ENCODE measurements at regions not wholly inside any gene's neighbourhood (a gene's known extent, or its start where the extent isn't known, plus 50 kb on each side); places are given as distances from the start of the nearest gene placed in this dataset.

DNA sequence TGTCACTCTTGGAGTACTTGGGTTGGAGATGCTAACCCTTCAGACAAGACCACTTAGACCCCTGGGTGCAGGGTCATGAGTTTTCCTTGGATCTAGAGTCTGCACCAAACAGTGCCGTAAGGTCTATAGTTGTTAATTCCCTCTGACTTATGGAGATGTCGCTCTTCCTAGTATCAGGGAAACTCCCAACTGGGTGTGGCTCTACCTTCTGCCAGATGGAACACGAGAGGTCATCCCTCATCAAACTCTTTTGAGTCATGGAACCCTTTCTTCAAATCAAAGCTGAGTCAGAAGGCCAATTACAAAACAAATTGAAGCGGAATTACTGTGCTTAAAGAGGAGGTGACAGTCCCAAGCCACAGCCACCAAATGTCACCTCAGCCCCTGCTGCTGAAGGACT lies 514.9 kb upstream of the PROK2 start:
- DNase-seq (ENCODE audit: low read depth): no peak

DNA sequence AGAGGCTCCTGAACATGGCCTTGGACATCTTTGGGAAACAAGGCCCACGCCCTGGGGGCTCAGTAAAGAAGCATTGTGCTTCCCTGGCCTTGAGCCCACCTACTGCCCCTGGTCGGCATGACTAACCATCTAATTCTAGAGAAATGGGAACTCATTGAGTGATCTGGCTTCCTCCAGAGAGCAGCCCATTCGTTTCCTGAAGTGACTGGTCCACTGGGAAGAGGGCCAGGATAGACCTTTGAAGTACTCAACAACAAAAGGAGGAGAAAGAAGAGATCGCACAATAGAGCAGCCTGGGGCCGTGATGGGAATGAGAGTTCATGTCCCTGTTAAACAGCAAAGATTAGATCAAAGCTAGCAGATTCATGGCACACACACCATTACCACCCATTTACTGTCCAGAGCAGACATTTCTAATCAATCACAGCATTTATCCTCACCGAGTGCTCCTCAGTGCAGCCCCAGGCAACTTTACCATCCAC lies 514.4 kb upstream of the PROK2 start:
- no peak for DNase-seq (ENCODE audit: low read depth)

DNA sequence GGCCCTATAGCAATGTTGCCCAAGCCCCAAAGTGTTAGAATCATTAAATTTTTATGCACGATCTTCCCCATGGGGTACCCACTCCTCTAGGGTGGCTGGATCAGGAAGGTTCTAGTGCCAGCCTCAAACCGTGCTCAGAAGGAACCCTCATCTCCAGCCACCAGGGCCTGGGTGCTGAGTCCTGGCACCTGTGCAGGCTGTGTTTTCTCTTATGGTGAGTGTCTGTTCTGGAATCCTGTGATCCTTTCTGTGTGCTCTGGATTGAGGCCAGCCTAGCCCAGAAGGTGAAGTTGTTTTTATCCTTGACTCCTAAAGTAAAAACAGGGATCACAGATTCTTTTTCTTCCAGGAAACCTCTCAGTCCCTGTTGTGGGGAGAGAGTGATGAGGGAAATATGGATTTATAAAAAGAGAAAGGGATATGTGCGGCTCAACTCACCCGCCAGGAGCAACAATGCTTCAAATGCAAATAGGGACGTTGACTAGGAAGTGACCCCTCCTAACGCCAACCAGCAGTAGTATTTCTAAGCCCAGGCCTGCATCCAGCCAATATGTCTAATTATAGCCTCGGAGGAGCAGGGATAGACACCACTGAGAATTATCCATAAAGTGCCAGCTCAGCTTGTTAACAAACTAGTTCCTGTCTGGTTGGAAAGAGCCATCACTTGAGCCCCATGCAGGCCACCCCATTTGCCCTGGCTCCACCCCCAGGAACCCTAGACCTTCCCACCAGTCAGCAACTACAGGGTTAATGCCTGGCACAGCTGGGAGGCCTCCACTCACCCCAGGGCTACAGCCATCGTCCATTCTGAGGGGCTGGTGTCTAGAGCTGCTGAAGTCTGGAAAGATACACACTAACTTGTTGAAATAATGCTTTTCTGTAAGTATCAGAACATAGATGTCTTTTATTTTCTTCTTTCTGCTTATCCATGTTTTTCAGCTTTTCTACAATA lies 513.5 kb upstream of the PROK2 start:
- no peak for DNase-seq (ENCODE audit: low read depth)

DNA sequence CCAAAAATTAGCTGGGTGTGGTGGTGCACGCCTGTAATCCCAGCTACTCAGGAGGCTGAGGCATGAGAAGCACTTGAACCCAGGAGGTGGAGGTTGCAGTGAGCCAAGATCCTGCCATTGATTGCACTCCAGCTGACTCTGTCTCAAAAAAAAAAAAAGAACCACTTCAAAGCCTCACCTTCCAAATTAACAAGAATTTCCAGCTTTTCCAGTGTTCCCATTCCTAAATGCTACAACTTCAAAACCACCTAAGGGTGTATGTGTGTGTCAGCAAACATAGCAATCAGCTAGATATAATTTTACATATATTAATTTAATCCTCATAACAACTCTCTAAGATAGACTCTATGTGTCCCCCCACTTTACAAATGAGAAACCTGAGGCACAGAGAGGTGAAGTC lies 512.5 kb upstream of the PROK2 start:
- DNase-seq (ENCODE audit: low read depth): no peak

DNA sequence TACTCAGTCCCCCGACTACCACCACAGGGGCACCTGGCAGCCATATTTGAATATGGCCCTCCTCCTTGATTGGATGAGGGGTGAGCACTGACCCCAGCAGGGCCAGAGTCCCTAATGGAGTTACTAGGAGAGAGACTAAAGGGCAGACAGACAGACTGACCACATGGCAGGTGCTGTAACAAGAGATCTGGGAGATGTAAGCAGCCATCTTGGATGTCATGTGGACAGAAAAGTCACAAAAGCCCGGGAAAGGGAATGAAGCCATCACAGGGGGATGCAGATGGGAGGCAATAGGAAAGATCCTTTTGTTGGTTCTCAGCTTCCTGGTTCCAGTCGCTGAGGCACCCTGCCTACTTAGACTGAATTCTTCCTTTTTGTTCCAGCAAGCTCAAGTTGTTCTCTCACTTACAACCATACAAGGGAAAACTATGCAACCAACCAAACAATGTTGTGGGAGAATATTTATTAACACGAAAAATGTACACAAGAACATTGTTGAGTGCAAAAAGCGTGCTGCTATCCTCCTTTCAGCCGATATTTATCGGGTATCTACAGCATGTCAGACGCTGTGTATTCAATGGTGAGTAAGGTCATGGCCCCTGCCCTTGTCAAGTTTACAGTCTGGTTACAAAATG lies 511.6 kb upstream of the PROK2 start:
- no peak for DNase-seq (ENCODE audit: low read depth)

DNA sequence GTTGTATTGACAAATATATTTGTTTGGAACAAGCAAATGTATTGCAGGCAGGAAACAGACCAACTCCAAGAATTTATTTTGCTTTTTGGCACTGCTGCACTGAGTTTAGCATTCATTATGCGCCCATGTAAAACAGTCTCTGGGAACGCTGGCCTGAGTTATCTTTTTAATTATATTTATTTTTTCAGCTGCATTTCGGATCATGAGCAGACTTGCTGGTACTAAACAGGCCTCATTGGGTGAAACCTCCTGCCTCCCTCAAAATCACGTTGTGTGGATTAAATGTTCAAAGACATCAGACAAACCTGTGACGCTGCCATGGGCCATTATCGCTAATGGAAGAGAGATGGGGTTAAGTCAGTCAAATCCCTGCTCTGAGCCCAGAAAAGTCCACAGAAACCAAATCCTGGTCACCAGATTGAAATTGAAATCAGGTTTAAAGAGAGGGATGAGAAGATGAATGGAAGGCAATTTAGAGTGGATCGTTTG lies 511.1 kb upstream of the PROK2 start:
- DNase-seq (ENCODE audit: low read depth): no peak

DNA sequence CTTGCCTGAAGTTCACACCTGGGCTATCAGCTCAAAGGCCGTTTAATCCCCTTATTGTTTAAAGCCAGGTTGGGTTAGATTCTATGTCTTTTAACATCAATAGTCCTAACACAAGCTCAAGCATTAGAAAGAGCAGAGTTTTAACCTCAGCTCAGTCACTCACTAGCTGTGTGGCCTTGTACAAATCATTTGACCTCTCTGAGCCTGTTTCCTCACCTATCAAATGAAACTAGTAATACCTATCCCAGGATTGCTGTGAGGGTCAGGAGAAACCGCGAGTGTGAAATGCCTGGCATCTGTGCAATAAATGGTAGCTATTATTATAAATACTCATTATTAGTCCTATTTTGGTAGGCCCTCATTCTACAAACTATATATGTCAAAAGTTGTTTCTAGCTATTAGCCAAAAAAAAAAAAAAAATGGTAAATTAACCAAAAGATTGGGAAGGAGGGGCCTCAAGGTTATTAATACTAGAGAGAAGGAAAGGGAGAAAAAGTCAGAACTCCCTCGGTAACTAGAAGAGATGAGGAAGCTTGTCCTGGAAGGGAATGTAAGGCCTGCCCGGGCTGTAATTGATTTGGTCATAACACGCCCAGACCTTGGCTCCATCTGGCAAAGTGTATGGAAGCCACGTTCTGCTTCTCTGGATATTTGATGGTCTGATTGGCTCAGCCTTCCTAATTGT lies 510.5 kb upstream of the PROK2 start:
- DNase-seq (ENCODE audit: low read depth): no peak

DNA sequence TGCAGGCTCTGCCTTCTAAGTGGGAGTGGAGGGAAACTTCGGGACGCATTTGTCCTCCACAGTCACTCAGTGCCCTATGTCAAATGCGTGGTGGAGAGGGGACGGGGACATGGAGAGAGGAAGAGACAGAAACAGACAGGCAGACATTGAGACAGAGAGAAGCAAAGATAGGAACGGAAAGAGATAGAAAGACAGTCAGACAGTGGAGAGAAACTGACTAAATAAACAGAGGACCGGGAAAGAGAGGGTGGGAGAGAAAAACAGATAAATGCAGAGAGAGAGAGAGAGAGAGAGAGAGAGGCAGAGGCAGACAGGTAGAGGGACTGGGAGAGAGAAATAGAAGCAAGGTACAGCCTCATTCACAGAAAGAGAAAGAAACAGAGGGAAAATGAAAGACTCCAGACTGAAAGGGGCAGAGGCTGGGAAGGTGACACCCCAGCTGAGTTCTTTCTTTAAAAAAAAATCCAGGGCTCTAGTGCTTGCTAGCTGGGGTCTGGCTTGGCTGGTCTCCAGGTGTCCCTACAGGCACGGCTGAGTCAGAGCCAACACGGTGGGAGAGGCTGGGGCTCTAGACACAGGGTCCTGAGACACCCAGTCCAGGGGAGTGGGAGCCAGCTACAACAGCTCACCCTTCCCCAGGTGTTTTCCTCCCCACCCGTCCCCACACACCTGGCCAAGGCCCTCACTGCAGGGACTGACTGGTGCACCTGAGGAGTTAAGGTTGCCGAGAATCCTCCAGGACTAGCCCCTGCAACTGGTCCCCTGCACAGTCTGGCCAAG lies 506.1 kb upstream of the PROK2 start:
- no peak for DNase-seq (ENCODE audit: low read depth)

DNA sequence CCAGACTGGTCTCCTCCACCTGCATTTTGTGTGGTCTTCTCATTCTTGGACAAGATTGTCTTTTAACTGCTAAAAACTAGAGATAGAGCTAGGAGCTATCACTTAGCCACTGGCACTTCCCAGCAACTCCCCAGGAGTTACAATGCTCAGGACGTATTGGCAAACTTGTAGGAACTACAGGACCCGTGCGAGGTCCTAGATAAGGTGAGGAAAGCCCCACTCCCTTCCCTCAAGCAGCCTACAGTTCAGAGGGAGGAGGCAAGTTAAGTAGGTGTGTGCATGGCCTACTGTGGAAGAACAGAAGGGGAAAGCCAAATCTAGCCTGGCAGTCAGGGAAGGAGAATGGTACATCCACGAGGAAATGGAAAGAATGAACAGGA lies 504.7 kb upstream of the PROK2 start:
- no peak for DNase-seq (ENCODE audit: low read depth)

DNA sequence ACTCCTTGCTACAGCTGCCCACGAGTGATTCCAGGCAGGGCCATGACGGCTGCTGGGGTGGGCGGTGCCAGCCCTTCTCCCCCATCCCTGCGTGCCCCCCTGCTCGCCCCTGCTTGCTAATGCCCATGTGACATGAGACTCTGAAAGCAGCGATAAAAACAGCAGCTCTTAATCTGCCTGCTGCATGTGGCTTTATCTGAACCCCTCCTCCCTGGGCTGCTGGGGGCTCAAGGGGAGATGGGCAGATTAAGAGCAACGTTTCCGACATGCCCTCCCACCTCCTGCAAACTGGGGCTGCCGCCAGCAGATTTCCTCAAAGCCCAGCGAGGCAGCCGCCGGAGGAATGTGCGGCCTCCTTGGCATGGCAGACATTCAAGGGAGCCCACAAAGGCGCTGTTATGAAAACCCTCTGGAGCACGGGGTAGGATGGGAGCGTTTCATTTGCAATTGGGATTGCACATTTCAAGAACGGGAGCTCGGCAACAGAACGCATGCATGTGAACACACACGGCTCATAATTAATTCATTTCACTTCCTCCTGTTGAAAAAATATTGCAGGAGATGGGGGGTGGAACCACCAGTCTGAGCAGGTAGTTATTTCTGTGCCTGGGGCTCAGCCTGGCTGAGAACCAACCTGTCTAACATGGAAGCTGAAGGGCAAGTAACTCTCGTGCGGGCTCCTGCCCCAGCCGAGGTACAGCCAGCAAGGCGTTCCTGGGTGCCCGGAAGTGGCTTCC lies 504.2 kb upstream of the PROK2 start:
- DNase-seq (ENCODE audit: low read depth): no peak

DNA sequence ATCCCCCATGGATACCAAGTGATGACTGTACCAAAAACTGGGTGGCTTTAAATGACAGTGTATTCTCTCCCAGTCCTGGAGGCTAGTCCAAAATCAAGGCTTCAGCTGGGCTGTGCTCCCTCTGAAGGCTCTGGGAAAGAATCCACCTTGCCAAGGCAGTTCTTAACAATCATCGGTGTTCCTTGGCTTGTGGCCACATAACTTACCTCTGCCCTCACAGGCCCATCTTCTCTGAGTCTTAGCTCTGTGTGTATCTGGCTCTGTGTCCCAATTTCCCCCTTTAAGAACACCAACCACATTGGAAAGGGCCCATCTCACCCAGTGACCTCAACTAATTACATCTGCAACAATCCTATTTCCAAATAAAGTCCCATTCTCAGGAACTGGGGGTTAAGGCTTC lies 503.0 kb upstream of the PROK2 start:
- no peak for DNase-seq (ENCODE audit: low read depth)

DNA sequence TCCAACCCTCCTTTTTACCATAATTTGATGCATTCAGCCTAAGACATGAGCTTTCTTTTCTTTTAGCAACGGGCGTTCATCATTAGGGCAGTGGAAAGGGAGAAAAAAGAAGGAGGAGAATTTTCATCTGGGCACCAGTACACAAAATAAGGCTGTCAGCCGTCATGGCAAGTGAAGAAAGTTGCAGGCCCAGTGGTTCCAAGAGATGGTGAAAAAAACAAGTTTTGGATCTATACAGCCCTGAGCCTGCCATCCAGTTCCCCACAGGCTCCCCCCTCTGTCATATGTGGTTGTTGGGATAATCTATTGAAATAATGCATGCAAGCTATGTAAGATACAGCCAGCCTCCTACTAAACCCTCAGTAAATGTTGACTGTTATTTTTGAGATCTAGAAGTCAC lies 500.6 kb upstream of the PROK2 start:
- no peak for DNase-seq (ENCODE audit: low read depth)

DNA sequence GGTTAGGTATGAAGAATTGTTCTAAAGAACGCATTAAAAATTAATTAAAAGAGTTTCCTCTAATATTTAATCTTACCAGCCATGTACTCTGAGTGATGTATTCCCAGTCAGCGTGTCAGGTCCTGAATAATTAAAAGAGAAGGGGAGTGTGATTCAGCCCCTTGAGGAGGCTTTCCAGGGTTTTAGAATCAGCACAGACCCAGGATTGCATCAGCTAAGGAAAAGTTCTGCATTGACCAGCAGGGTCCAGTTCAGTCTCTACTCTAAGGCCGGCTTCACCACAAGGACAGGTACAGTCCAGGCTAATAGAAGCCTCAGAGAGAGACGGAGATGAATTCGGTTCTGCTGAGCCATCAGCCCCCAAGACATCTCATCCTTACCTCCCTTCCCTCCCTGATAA lies 499.5 kb upstream of the PROK2 start:
- DNase-seq (ENCODE audit: low read depth): no peak

DNA sequence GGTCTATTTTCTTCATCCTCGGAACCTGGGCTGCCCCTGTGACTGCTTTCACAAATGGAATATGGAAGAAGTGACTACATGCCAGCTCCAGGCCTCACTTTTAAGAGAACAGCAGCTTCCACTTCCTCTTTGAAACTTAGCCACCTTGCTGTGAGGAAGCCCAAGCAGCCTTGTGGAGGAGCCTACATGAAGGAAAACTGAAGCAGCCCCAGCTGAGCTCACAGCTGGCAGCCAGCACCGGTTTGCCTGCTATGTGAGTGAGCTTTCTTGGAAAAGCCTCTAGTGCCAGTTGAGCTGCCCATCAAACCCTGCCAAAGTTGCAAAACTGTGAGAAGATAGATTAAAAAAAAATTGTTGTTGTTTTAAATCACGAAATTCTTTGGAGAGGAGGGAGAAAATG lies 498.0 kb upstream of the PROK2 start:
- DNase-seq (ENCODE audit: low read depth): no peak

DNA sequence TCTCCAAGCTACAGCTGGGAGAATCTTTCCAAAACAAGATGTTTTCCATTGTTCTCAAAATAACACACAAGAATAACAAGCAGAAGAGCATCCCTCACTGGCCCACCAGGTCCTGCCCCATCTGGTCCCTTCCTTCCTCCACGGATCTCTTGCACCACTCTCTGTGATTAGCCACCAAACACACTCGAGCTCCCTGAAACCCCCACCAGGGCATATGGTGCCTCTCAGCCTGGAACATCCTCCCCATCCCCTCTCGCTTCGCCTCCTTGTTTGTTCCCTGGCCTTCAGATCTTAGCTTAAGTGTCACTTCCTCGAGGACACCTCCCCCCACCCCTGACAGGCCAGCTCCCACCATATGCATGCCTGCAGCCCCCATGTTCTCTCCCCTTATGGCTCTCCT lies 496.6 kb upstream of the PROK2 start:
- DNase-seq (ENCODE audit: low read depth): no peak

DNA sequence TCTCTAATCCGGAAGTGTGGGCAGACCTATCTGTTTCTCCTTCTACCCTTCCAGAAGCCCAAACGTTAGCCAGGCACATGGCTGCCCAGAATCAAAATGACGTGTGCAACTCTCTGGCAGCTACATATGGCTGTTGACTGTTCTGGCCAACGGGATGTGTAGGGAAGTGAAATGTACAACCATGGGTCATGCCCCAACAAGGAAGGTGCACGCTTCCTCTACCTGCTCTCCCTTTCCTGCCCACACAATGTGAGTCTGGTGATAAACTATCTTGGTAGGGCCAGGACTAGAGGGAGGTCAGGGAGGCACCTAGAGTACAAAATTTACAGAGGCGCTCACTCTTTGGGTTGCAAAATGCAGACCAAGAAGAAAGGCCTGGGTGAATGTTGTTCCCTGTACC lies 495.9 kb upstream of the PROK2 start:
- DNase-seq (ENCODE audit: low read depth): no peak

DNA sequence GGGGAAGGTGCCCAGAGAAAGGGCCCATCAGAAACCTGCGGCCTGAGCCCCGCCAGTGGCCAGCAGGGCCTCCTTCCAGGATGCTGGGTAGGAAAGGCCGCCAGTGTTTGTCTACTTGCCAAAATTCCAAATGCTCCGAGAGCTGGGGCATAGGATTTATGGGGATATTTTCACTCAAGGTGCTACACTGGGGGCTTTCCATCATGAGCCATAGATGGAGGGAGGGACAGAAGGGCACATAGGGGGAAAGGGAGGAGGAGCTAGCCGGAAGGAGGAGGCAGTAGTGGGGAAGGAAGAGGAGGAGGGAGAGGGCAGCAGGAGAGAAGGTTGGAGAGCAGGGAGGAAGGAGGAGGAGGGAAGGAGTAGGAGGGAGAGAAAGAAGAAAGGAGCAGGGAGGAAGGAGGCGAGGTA lies 494.7 kb upstream of the PROK2 start:
- DNase-seq (ENCODE audit: low read depth): no peak

DNA sequence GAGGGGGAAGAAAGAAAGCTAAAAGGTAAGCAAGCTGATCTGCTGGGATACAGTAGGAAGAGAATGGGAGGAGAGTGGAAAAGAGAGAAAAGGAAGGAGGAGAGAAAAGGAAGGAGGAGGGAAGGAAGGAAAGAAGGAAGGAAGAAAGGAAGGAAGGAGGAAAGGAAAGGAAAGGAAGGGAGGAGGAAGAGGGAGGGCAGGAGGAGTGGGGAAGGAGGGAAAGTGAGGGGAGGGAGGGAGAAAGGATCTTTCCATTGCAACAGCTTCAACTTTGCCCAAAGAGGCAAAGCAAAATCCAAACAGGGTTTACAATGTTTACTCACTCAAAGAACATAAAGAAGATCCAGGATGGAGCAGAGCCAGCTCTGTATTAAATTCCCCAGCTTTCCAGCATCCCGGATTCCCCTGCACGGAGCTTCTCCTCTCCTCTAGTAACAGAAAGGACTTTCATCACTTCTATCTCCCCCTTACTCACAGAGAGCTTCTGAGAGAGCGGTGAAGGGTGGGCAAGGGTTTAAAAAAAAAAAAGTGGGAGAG lies 494.2 kb upstream of the PROK2 start:
- no peak for DNase-seq (ENCODE audit: low read depth)

DNA sequence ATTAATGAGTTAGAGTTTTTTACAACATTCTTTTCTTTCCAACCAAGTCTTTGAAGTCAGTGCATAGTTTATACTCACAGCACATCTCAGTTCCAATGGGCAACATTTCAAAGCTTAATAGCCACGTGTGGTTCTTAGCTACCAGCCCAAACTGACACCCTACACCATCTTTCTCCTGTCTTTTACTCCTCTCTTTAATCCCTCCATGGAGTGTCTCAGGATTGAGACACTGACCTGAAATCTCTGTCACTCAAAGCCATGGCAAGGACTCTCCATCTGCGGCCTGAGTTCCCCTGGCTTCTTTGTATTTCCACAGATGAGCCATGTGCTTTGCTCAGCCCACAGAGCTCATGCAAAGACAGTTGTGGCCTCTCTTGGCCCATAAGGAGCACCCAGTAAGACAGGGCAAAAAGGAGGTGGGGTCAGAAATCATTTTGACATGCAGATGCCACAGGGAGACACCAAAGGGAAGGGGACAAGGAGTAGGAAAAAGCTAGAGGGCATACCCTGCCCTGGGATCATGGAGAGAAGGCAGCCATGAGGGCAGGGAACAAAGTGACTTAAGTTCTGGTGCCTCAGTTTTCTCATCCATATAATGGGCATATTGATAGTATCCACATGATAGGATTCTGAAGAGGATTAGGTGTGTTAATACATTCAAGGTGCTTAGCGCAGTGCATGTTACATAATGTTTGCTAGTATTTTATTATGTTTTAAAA lies 493.6 kb upstream of the PROK2 start:
- DNase-seq (ENCODE audit: low read depth): no peak

DNA sequence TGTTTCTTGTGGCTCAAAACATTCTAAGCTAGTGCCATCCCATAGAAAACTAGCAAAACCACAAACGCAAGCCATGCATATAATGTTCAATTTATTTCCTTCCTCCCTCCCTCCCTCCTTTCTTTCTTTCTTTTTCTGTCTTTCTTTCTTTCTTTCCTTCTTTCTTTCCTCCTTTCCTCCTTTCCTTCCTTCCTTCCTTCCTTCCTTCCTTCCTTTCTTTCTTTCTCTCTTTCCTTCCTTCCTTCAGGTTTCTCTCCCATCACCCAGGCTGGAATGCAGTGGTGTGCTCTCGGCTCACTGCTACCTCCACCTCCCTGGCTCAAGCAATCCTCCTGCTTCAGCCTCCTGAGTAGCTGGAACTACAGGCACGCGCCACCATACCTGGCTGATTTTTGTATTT lies 492.8 kb upstream of the PROK2 start:
- no peak for DNase-seq (ENCODE audit: low read depth)

Data from activated T-helper 1 cell treated with Interleukin-2 at 50 U/mL for 16 hours (primary cell).